ENCODE measurements at regions not wholly inside any gene's neighbourhood (a gene's known extent, or its start where the extent isn't known, plus 50 kb on each side); places are given as distances from the start of the nearest gene placed in this dataset.
"Not testable (repeated sequence)": the region's sequence is repeated elsewhere in the genome, so short reads cannot be mapped to it uniquely, and the experiment has no call there.

DNA sequence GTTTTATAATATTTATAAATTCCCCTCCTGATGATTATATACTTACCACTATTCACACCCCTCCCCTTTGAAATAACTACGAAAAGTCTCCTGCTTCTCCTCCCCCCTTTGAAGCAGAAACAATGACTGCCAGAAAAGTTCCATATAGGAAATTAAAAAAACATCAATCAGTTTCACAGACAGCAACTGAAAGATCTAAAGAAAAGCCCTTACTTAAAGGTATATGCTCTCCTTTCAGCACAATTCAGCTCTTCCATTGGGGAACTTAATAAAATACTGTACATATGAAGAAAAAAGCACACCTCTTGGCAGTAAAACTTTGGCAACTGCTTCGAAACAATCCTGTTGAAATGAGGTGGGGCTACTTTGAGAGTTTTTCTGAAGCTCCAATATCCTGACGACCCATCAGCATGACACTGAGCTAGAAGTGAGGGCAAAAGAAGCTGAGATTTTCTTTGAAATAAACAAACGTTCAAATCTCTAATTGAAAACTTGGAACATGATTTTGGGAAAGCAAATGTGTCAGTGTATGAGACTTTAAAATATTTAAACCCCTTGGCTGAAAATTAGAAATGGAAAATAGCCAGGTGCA is 147.6 kb upstream of the RXFP2 start:
- no peak overlapping the region for H3K4me3 ChIP-seq (ENCODE audit: low read depth, low read length)
- DNase-seq (ENCODE audit: low read depth) = no peak

- no peak overlapping the region for H3K4me3 ChIP-seq (ENCODE audit: low read depth, low read length)
- DNase-seq (ENCODE audit: low read depth) = no peak
These were observed 145.3 kb upstream of the RXFP2 start for GRCh38 chr13:31594056-31594455.

- peak; percentile 47 for DNase-seq (ENCODE audit: low read depth)
- H3K4me3 ChIP-seq (ENCODE audit: low read depth, low read length) = no peak overlapping the region
These were observed 143.8 kb upstream of the RXFP2 start for GRCh38 chr13:31595563-31595962.

GRCh38 chr13:31598990-31599389 is 140.3 kb upstream of the RXFP2 start:
- no peak overlapping the region for H3K4me3 ChIP-seq (ENCODE audit: low read depth, low read length)
- DNase-seq (ENCODE audit: low read depth) = no peak

DNA sequence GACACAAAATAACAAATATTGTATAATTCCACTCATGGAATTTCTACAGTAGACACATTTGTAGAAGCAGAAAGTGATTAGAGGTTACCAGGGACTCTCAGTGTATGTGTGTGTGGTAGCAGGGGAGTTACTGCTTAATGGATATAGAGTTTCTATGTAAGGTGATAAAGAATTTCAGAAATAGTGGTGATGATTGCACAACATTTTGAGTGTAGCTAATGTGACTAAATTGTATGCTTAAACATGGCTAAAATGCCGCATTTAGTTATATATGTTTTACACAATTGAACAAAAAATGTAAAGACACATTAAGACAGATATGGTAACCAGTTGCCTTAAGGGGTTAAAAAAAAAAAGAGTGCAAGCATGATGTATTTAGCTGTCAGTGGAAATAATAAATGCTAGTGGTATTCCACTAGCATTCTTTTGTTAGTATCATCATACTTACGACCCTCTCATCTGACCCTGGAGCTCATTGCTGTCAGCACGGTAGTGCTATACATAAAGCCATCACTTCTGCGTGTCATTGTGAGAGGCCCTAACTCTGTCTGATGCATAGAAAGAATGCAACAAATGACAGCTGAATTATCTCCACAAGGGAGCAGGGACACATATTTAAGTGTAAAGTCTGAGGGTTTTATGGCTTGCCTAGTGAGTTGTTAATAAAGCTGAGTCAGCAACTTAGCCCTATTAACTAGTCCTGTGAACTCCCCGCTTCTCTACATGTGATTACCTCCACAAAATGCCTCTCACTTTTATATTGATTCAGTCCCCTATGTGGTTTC is 134.1 kb upstream of the RXFP2 start:
- H3K4me3 ChIP-seq (ENCODE audit: low read depth, low read length) = no peak overlapping the region
- no peak for DNase-seq (ENCODE audit: low read depth)

DNA sequence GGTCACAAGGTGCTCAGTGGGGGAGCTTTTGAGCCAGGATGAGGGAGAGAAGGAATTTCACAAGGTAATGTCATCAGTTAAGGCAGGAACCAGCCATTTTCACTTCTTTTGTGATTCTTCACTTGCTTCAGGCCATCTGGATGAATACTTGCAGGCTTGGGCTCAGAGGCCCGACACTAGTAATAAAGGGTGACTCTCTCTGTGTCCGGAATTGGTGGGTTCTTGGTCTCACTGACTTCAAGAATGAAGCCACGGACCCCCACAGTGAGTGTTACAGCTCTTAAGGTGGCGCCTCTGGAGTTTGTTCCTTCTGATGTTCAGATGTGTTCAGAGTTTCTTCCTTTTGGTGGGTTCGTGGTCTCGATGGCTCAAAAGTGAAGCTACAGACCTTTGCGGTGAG is 131.8 kb upstream of the RXFP2 start:
- not testable (repeated sequence) for DNase-seq (ENCODE audit: low read depth); H3K4me3 ChIP-seq (ENCODE audit: low read depth, low read length)

- DNase-seq (ENCODE audit: low read depth); H3K4me3 ChIP-seq (ENCODE audit: low read depth, low read length): not testable (repeated sequence)
These were observed 130.5 kb upstream of the RXFP2 start for GRCh38 chr13:31608780-31609179.

DNA sequence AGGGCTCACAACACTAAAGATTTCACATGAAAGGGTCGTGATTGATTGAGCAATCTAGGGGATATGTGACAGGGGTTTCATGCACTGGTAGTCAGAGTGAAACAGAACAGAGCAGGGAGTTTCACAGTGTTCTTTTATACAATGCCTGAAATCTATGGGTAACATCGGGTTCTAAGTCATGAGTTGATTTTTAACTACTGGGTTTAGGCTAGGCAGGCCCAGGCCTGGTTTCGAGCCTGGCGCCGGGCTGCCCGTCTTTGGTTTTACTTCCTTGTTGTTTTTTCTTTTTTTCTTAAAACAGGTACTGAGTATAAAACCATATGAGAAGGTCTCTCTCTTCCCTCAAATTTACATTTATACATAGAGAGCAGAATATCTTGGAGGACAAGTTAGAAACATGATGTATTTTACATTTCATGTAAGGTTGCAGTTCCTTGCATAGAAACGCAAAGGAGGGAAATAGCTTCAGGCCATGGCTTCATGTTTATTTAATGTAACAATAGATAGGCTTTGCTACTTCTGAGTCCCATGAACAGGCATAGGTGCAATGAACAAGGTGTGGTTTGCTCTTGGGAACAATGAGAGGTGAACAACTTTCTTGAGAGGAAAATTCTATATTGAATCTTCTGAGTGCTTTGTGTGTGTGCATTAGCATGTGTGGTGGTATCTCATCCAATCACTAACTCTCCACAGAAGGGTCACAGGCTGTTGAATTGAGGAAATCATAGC is 128.9 kb upstream of the RXFP2 start:
- DNase-seq (ENCODE audit: low read depth) = no peak
- no peak overlapping the region for H3K4me3 ChIP-seq (ENCODE audit: low read depth, low read length)

DNA sequence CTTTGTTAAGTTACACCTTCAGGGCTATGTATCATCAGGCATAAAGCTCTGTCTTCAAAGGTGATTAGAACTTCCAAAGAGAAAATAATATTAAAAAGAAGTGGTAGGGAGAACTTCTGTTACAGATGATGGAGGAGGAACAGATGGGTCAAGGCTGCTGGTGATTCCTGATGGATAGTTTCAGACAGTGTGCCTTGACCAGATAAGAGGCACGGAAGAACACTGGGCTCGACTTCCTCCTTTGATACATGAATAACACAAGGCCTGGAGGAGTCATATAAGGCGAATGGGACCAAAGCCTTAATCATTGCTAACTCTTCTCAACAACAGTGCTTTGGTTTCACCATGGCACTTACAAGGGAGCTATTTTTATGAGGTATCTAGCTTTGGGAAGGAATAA is 128.1 kb upstream of the RXFP2 start:
- DNase-seq (ENCODE audit: low read depth) = no peak
- H3K4me3 ChIP-seq (ENCODE audit: low read depth, low read length) = no peak overlapping the region

- no peak overlapping the region for H3K4me3 ChIP-seq (ENCODE audit: low read depth, low read length)
These were observed 125.3 kb upstream of the RXFP2 start for GRCh38 chr13:31614073-31614472.

GRCh38 chr13:31614704-31615103 is 124.6 kb upstream of the RXFP2 start:
- DNase-seq (ENCODE audit: low read depth) = no peak
- no peak overlapping the region for H3K4me3 ChIP-seq (ENCODE audit: low read depth, low read length)

More at GRCh38 chr13:31614073-31614472, 125.3 kb upstream of the RXFP2 start:
- DNase-seq (ENCODE audit: low read depth) = no peak

DNA sequence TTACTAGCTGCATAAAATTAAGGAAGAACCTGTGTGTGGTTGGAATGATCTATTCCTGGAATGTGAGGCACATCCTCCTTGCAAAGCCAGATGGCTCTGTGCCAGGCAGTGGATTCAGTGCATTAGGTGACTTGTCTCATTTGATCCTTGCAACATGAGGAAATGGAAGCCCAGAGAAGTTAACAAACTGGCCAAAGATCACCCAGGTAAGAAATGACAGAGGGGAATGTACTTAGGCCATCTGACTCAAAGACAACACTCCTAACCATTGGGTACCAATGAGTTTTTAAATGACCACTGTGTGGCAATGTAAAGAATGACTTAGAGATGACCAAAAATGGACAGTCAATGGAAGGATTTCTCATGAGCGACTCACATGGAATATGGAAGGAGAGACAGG is 114.2 kb upstream of the RXFP2 start:
- H3K4me3 ChIP-seq (ENCODE audit: low read depth, low read length) = no peak overlapping the region
- DNase-seq (ENCODE audit: low read depth) = peak; percentile 13

DNA sequence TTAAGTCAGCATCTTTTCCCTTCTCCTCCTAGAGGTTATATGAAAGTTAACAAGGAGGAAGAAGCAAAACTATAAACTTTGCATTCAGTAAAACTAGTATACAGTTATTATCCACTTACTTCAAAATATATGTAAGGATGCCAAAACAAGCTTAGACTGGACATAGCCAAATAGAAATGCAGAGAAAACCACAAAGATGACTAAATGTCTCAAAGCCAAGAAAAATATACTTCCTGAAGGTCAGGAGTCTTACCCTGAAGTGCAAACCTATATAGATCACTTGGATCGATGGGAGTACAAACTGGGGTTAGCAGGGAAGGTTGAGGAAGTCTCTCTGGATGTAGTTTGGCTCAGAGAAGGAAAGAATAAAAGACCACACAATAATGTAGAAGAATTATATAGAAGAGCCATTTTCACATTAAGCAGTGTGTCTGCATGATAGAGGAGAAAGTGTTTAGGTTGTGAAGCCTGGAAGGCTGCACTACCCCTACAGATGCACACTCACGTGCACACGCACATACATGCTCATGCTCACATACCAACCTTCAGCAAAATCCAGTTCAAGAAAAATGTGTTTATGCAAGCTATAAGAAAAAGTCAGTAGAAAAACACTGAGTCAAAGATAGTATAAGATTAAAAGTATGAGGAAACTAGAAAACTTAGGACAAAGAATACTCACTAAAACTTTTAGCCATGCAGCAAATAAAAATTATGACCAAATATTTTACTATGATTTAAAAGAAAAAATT is 112.1 kb upstream of the RXFP2 start:
- peak; percentile 34 for DNase-seq (ENCODE audit: low read depth)
- H3K4me3 ChIP-seq (ENCODE audit: low read depth, low read length) = no peak overlapping the region

DNA sequence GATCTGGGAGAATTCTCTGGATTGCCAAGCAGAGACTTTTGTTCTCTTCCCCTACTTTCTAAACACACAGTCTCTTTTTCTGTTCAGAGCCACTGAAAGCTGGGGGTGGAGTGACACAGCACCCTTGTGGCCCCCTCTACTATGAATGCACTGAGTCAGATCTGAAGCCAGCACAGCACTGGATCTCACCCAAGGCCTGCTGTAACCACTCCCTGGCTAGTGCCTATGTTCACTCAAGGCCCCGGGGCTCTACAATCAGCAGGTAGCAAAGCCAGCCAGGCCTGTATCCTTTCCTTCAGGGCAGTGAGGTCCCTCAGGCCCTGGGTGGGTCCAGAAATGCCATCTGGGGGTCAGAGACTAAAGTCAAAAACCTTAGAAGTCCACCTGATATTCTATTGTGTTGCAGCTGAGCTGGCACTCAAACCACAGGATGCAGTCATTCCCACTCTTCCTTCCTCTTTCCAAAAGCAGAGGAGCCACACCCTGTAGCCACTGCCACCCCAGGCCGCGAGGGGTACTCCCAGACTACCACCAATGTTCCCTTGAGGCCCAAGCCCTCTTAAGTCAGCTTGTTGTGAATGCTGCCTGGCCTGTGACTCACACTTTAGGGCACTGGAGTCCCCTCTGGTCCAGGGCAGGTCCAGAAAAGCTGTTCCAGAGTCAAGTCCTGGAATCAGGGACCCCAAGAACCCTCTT is 110.1 kb upstream of the RXFP2 start:
- DNase-seq (ENCODE audit: low read depth) = peak; percentile 62
- no peak overlapping the region for H3K4me3 ChIP-seq (ENCODE audit: low read depth, low read length)

DNA sequence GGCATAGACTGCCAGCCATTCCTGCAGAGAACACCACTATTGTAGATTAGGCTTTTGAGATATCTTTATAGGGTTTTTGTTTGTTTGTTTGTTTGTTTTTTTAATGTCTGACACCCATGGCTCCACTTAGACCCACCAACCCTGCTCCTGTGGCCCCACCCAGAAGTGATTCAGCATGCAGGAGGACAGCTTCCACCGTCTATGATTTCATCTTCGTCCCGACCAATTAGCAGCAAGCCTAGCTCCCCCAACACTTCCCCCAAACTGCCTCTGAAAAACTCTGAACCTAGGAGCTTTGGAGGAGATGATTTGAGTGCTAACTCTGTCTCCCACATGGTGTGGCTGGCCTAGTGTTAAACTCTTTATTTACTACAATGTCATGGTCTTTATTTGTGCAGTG is 108.3 kb upstream of the RXFP2 start:
- DNase-seq (ENCODE audit: low read depth) = no peak
- no peak overlapping the region for H3K4me3 ChIP-seq (ENCODE audit: low read depth, low read length)

DNA sequence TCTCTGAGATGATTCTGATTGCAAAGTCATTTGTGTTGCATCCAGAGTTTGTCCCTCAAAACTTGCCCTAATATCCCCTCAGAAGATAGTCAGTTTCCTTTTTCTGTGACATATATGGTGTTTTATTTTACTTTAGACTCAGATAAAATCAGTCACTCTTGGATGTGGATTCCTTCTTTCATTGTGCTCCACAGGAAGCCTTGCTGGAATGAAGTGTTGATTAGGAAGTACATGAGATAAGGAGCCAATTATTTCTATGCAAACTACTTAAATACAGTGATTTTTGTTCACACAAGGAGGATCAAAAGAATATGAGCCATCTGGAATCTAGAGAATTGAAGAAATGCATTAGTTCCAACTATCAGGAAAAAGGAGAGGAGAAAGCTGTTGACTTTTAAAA is 107.6 kb upstream of the RXFP2 start:
- H3K4me3 ChIP-seq (ENCODE audit: low read depth, low read length) = no peak overlapping the region
- DNase-seq (ENCODE audit: low read depth) = no peak

DNA sequence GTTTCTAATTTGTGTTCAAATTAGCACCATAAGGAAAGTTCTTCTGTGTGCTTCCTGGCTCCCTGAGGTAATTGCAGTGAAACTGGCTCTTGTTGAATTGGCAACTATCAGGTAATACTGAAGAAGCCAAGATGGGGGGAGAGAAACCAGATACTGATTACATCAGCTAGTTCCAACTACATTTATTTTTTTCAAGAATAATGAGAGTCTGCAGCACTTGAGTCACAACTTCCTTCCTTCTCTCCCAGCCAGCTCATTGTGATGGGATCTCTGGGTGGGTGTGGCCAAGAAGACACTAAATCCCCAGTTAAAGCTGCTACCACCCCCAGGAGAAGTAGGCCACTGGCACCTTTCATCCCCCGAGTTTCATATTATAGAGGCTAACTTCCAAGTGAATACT is 100.7 kb upstream of the RXFP2 start:
- peak; percentile 72 for DNase-seq (ENCODE audit: low read depth)
- no peak overlapping the region for H3K4me3 ChIP-seq (ENCODE audit: low read depth, low read length)

GRCh38 chr13:31639443-31640163 is 99.7 kb upstream of the RXFP2 start:
- no peak overlapping the region for H3K4me3 ChIP-seq (ENCODE audit: low read depth, low read length)
- no peak for DNase-seq (ENCODE audit: low read depth)

GRCh38 chr13:31649766-31650165 is 89.6 kb upstream of the RXFP2 start:
- DNase-seq (ENCODE audit: low read depth) = no peak
- no peak overlapping the region for H3K4me3 ChIP-seq (ENCODE audit: low read depth, low read length)
